GM19240 (cell line): ENCODE measurements at regions not wholly inside any gene's neighbourhood (a gene's known extent, or its start where the extent isn't known, plus 50 kb on each side); places are given as distances from the start of the nearest gene placed in this dataset.
"Not testable (repeated sequence)": the region's sequence is repeated elsewhere in the genome, so short reads cannot be mapped to it uniquely, and the experiment has no call there.

Experiments used
- DNase-seq: peaks from one replicate; pipeline ENCODE4 v3.0.0; 2011; ENCODE audit warnings: low spot score; ENCODE audit not compliant: insufficient read length

GRCh38 chr3:187850258-187850921 is 105.1 kb upstream of the BCL6 start:
- no peak for DNase-seq

DNA sequence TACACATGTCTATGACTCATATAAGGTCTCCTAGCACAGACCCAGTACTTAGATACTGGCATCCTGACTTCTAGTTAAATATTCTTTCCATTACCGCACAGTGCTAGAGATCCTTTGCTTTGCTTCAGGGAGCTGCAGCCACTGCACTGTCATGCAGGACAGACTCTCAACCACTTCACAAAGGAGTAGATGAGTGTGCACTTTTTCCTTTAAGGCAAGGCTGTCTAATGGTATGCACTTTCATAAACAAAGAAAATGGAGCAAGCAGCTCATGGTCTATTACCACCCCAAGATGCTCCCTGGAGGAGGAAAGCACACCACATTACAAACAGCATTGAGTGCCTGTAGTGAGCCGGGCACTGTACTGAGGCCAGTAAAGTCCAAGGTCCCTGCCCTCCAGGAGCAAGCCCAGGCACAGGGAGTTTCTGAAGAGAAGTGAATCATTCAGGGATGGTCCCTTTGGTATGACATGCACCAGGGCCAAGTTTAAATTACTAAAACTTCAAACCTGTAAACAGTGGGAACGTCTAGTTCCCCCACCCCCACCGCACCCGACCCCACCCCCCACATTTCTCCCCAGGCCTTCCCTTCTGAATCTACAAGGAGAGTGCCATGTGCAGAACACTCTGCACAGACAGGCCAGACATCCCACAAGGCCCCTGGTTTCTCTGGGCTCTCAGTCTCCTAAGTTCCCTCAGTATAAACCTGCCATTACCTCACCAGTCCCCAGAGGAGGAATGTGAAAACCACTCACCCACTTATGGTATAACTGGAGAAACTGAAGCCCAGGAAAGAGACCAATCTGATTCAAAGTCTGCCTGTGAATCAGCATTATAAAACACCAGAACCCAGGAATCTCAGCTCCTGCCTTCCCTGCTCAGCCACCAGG is 107.8 kb upstream of the BCL6 start:
- no peak for DNase-seq

GRCh38 chr3:187855131-187855530 is 109.9 kb upstream of the BCL6 start:
- DNase-seq = no peak

DNA sequence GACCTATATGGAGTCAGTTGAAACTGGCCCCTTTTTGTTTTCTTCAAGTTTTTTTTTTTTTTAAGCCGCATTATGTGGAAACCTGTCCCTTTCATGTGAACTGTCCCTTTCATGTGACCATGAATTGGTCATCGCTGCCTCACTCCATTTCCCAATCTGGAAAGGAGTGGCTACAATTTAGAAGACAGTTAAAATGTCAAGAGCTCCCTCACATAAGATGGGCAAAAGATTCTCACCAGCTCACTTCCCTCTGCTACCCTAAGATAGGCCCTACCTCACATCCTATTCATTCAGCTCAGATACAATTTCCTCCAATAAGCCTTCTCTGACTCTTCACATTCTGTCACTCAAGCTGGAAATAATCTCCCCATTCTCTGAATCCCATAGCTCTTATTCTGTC is 111.3 kb upstream of the BCL6 start:
- no peak for DNase-seq

DNA sequence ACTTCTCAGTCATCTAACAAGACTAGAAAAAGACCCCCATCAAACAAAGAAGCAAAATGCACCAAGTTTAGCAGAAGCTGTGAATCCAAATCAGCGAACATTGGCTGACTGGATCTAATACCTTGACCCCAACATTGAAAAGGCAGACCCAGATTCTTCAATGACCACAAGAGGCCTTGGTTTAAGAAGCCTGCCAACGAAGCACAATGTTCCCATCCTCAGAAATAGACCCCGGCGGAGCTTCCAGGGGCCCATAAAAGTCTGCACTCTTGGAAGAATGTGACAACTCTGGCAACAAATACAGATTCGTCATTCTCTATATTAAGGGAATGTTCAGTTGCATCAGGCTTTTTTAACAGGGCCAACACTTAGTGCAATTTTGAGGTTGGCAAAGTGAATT is 112.8 kb upstream of the BCL6 start:
- no peak for DNase-seq

GRCh38 chr3:187858711-187859110 is 113.4 kb upstream of the BCL6 start:
- no peak for DNase-seq

GRCh38 chr3:187862701-187863277 is 117.5 kb upstream of the BCL6 start:
- not testable (repeated sequence) for DNase-seq

DNA sequence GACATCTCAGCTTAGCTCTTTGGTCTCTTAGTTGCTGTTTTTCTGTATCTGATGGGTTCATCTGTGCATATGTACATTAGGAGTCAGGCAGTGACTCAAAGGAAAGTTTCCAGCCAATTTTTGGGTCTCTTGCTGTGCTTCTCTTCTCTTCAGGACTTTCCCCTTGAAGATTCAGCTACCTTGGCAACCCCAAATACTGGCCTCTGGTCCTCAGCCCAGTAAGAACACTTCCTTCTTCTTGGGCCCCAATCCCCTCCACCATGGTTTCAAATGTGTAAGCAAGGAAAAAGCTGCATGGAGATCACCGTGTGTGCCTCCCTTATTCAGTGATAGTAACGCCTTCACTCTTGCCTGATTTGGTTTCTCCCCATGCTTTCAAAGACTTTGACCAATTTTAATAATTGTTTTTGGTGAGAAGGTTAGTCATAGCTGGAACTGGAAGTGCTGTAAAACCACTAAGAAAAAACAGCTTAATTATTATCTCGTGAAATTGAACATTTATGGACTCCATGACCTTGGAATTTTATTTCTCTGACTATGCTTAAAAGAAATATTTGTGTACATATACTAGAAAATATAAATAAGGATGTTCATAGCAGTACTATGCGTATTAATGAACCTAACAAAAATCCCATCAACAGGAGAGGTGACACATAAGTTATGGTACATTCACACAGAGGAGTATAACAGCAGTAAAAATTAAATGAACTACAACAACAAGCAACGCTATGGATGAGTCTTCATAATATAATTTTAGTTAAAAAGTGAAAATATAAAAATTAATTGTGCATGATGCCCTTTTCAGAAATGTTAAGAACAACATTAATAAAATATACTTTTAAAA is 125.3 kb upstream of the BCL6 start:
- DNase-seq = no peak

- DNase-seq = no peak
These were observed 125.9 kb upstream of the BCL6 start for GRCh38 chr3:187871204-187871591.

- no peak for DNase-seq
These were observed 126.6 kb upstream of the BCL6 start for GRCh38 chr3:187871848-187872247.

GRCh38 chr3:187873843-187874242 is 128.6 kb upstream of the BCL6 start:
- DNase-seq = no peak

DNA sequence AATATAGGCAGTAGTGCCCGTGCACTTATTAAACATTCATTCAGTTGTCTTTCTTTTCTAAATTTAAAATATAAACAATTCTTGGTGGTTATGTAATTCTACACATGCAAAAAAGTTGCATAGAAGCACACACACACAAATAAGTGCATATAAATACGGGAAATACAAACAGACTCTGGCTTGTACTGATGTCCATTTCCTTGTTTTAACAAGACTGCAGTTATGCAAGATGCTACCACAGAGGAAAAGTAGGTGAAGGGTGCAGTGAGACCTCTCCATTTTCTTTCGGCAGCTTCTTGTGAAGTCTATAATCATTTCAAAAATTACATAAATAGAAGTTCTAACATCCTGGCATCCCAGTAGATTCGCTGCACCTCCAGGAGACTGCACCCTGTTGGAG is 130.6 kb upstream of the BCL6 start:
- DNase-seq = no peak

GRCh38 chr3:187878772-187879518 is 133.7 kb upstream of the BCL6 start:
- no peak for DNase-seq

DNA sequence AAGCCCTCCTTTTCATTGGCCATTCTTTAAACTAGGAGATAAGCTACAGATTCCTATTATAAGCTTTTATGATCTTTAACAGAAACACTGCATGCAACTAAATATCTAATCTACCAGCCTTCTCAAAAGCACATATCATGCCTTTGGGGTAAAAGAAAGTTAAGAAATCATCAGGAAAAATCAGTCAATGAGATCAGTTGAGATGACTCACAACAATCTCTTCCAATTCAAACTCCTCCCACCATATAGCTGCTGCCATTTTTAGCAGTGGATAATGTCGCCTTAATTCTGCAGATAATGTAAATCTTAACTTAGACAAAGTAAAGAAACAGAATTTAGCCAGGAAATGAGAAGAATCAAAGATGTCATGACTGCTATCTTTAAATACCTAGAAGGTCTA is 135.2 kb upstream of the BCL6 start:
- no peak for DNase-seq

DNA sequence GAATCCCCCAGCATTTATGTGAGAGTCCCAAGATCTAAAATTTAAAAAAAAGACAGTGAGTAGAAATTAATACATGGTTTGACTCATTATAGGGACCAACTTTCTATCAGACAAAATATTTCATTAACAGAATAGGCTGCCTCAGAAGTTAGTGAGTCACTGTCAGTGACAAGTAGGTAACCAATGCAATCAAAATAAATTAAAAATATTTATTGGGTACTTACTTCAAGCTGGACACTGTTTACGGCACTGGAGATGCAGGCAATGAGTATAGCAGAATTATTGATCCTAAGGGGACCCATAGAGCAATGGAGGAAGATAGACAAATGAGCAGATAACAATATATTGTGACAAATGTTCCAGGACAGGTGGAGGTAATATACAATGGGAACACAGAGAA is 135.6 kb upstream of the BCL6 start:
- no peak for DNase-seq

- no peak for DNase-seq
These were observed 143.4 kb upstream of the BCL6 start for GRCh38 chr3:187888701-187889100.

GRCh38 chr3:187889106-187889505 is 143.8 kb upstream of the BCL6 start:
- DNase-seq = no peak

- DNase-seq = no peak
These were observed 144.5 kb upstream of the BCL6 start for GRCh38 chr3:187889601-187890404.

DNA sequence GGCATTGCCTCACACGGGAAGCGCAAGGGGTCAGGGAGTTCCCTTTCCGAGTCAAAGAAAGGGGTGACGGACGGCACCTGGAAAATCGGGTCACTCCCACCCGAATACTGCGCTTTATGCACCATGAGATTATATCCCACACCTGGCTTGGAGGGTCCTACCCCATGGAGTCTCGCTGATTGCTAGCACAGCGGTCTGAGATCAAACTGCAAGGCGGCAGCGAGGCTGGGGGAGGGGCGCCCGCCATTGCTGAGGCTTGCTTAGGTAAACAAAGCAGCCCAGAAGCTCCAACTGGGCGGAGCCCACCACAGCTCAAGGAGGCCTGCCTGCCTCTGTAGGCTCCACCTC is 145.1 kb upstream of the BCL6 start:
- DNase-seq = not testable (repeated sequence)

DNA sequence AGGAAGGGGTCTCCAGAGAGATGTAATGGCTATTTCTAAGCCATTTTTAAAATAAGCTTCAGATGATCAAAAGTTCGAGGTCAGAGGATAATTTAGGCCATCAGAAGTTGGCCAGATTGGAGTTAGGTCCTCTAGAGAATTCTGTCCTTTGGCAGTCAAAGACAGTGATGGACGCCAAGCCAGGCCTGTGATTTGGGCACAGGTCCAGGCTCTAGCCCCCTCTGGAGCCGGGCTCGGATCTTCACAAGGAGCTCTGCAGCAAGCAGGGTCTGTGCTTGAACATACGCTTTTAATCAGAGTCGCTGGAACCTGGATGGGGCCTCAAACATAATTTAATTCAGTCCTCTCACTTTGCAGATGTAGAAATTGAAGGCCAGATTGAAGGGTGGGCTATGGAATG is 151.4 kb upstream of the BCL6 start:
- DNase-seq = no peak
